IMR-90 (cell line): ENCODE measurements at regions not wholly inside any gene's neighbourhood (a gene's known extent, or its start where the extent isn't known, plus 50 kb on each side); places are given as distances from the start of the nearest gene placed in this dataset.

ENCODE experiments used
- ATAC-seq: fragments of 200-7000 bp; cut with Tn5 transposase; 2 replicates; pipeline ENCODE4 v1.9.1; 2020; ENCODE audit warnings: low read depth, mild to moderate bottlenecking, moderate library complexity
- BruUV-seq: library from RNA; stranded (reverse); fragments of 400-500 nt; replicated peaks from 2 replicates; lab custom pipeline; 2021; lab: Mats Ljungman, UMichigan
- CTCF ChIA-PET: fragments of 300-600 bp; formaldehyde crosslinking; extraction: SDS; loops from one replicate; lab custom pipeline; 2021; ENCODE audit warnings: antibody characterized with exemption; lab: Yijun Ruan, JAX
- POLR2A ChIA-PET: fragments of 300-600 bp; sonication (Branson Sonifier 250); formaldehyde crosslinking; loops from one replicate; lab custom pipeline; 2022; ENCODE audit warnings: antibody characterized with exemption; ENCODE audit not compliant: unreplicated experiment; lab: Charles Lee
- DNase-seq: peaks from one replicate; pipeline ENCODE4 v3.0.0; 2013
- H2AFZ ChIP-seq: replicated peaks from 2 replicates; pipeline ENCODE3; 2013; ENCODE audit warnings: low read length, mild to moderate bottlenecking; ENCODE audit not compliant: poor library complexity
- H2AK5ac ChIP-seq: 2 replicates; pipeline ENCODE4 v1.6.1; 2013; ENCODE audit warnings: low read depth, low read length, inconsistent platforms
- H2AK9ac ChIP-seq: replicated peaks from 2 replicates; pipeline ENCODE3; 2013; ENCODE audit warnings: mild to moderate bottlenecking, low read depth, low read length, moderate library complexity; ENCODE audit not compliant: poor library complexity
- H2BK120ac ChIP-seq: 2 replicates; pipeline ENCODE4 v1.6.1; 2013; ENCODE audit warnings: low read depth, low read length, inconsistent platforms
- H2BK15ac ChIP-seq: 3 replicates; pipeline ENCODE4 v1.6.1; 2013; ENCODE audit warnings: low read depth, low read length, inconsistent platforms
- H2BK20ac ChIP-seq: 2 replicates; pipeline ENCODE4 v1.6.1; 2013; ENCODE audit warnings: low read depth, mild to moderate bottlenecking, inconsistent platforms, low read length, moderate library complexity
- H2BK5ac ChIP-seq: 2 replicates; pipeline ENCODE4 v1.6.1; 2013; ENCODE audit warnings: mild to moderate bottlenecking, low read depth, low read length, inconsistent platforms; ENCODE audit not compliant: poor library complexity, severe bottlenecking
- H3K14ac ChIP-seq: replicated peaks from 2 replicates; pipeline ENCODE4 v1.6.1; 2013; ENCODE audit warnings: low read depth, low read length, inconsistent platforms
- H3K18ac ChIP-seq: 2 replicates; pipeline ENCODE4 v1.6.1; 2013; ENCODE audit warnings: low read depth, low read length, control low read depth
- H3K23ac ChIP-seq: 2 replicates; pipeline ENCODE4 v1.6.1; 2013; ENCODE audit warnings: low read depth, low read length, inconsistent platforms
- H3K27ac ChIP-seq: 2 replicates; pipeline ENCODE4 v1.5.1; 2013; ENCODE audit warnings: mild to moderate bottlenecking, control low read depth, low read length; ENCODE audit not compliant: insufficient read depth
- H3K27me3 ChIP-seq: 2 replicates; pipeline ENCODE4 v1.6.1; 2013; ENCODE audit warnings: low read length; ENCODE audit not compliant: control insufficient read depth, insufficient read depth
- H3K36me3 ChIP-seq: 2 replicates; pipeline ENCODE4 v1.6.1; 2013; ENCODE audit warnings: low read length, mixed read lengths; ENCODE audit not compliant: control insufficient read depth, insufficient read depth
- H3K4ac ChIP-seq: 2 replicates; pipeline ENCODE4 v1.6.1; 2013; ENCODE audit warnings: low read depth, low read length, inconsistent platforms
- H3K4me1 ChIP-seq: 2 replicates; pipeline ENCODE4 v1.6.1; 2013; ENCODE audit warnings: low read length, mixed read lengths; ENCODE audit not compliant: control insufficient read depth, insufficient read depth
- H3K4me2 ChIP-seq: 2 replicates; pipeline ENCODE4 v1.6.1; 2013; ENCODE audit warnings: low read depth, mild to moderate bottlenecking, control low read depth, low read length, moderate library complexity
- H3K4me3 ChIP-seq: 2 replicates; pipeline ENCODE4 v1.5.1; 2013; ENCODE audit warnings: low read depth, mild to moderate bottlenecking, control low read depth, low read length, moderate library complexity; ENCODE audit not compliant: insufficient read depth
- H3K56ac ChIP-seq: 2 replicates; pipeline ENCODE4 v1.6.1; 2013; ENCODE audit warnings: low read length, inconsistent platforms; ENCODE audit not compliant: insufficient read depth; ENCODE audit errors: extremely low read depth
- H3K79me1 ChIP-seq, 2 experiments: 2 replicates each; pipeline ENCODE4 v1.6.1; 2013; ENCODE audit warnings: low read length in 2 of 2, inconsistent platforms in 1 of 2, low read depth in 1 of 2
- H3K9ac ChIP-seq: 2 replicates; pipeline ENCODE4 v1.6.1; 2013; ENCODE audit warnings: low read depth, low read length, control low read depth
- H3K9me1 ChIP-seq: 2 replicates; pipeline ENCODE4 v1.6.1; 2013; ENCODE audit warnings: low read length, inconsistent platforms; ENCODE audit not compliant: insufficient read depth
- H3K9me3 ChIP-seq: 2 replicates; pipeline ENCODE4 v1.6.1; 2013; ENCODE audit warnings: low read length; ENCODE audit not compliant: control insufficient read depth, insufficient read depth
- H4K20me1 ChIP-seq: 2 replicates; pipeline ENCODE4 v1.6.1; 2013; ENCODE audit warnings: low read length, inconsistent platforms; ENCODE audit not compliant: insufficient read depth
- H4K5ac ChIP-seq: 2 replicates; pipeline ENCODE4 v1.6.1; 2013; ENCODE audit warnings: mild to moderate bottlenecking, low read depth, low read length, control low read depth
- H4K8ac ChIP-seq, 2 experiments: 2 replicates each; pipeline ENCODE4 v1.6.1; 2013; ENCODE audit warnings: low read depth in 2 of 2, low read length in 2 of 2, control low read depth in 1 of 2, inconsistent platforms in 1 of 2
- H4K91ac ChIP-seq: 2 replicates; pipeline ENCODE4 v1.6.1; 2013; ENCODE audit warnings: low read depth, low read length, inconsistent platforms; ENCODE audit not compliant: insufficient read depth
- BHLHE40 ChIP-seq: fragments of 150-350 bp; IDR thresholded peaks from 2 replicates; pipeline ENCODE4 v1.6.1; 2016; ENCODE audit warnings: mild to moderate bottlenecking, low read depth, low read length
- CHD1 ChIP-seq: IDR thresholded peaks from 2 replicates; pipeline ENCODE4 v1.6.1; 2012; ENCODE audit warnings: low read depth, low read length, improper control_type of control experiment
- NFE2L2 ChIP-seq: fragments of 150-350 bp; IDR thresholded peaks from 2 replicates; pipeline ENCODE4 v1.6.1; 2016; ENCODE audit warnings: low read depth, mild to moderate bottlenecking, low read length
- RAD21 ChIP-seq: IDR thresholded peaks from 2 replicates; pipeline ENCODE4 v1.6.1; 2012; ENCODE audit warnings: low read length, improper control_type of control experiment
- RCOR1 ChIP-seq: IDR thresholded peaks from 2 replicates; pipeline ENCODE4 v1.6.1; 2012; ENCODE audit warnings: mild to moderate bottlenecking, low read length, improper control_type of control experiment; ENCODE audit not compliant: insufficient replicate concordance
- RFX5 ChIP-seq: IDR thresholded peaks from 2 replicates; pipeline ENCODE4 v1.8.0; 2012; ENCODE audit warnings: low read depth, mild to moderate bottlenecking, low read length, moderate library complexity
- USF2 ChIP-seq: fragments of 150-350 bp; IDR thresholded peaks from 2 replicates; pipeline ENCODE4 v1.6.1; 2017; ENCODE audit warnings: mild to moderate bottlenecking, antibody characterized with exemption, low read length, low read depth
- WGBS, 2 experiments: methylation state at CpG; one replicate each; pipeline versions ENCODE4 v1.1.5 to v1.1.7; 2013; ENCODE audit warnings: missing lambda C conversion rate in 2 of 2; ENCODE audit not compliant: insufficient read length in 1 of 2; ENCODE audit errors: extremely low coverage in 2 of 2; 5-methylcytosine and 5-hydroxymethylcytosine counted together
- dilution Hi-C: fragments of 300-500 bp; cut with HindIII; formaldehyde crosslinking; loops from one replicate; pipeline ENCODE4 v1.14.3; 2018; ENCODE audit warnings: low sequenced_read_pairs; ENCODE audit not compliant: unreplicated experiment
- in situ Hi-C: fragments of 300-500 bp; cut with MboI; formaldehyde crosslinking; loops from 3 replicates; pipeline ENCODE4 v1.14.3; 2019; ENCODE audit warnings: low sequenced_read_pairs, inconsistent platforms, mixed read lengths
- intact Hi-C: fragments of 100-400 bp; cut with micrococcal nuclease; formaldehyde crosslinking; loops from 2 replicates; pipeline ENCODE4 v1.10.0; 2022
- TF ChIP-seq, protein P1 (sequence below): conservative IDR thresholded peaks from 2 replicates; pipeline ENCODE4 v1.5.1; 2012; ENCODE audit warnings: mild to moderate bottlenecking, low read depth, low read length, improper control_type of control experiment

- Histone ChIP-seq H2AK5ac (no peak overlapping the region), H4K8ac (no peak overlapping the region), H3K23ac (no peak overlapping the region), H3K9me3 (no peaks in the 10 kb centered on the region), H3K56ac (no peak overlapping the region), H2BK120ac (no peak overlapping the region), H3K27me3 (no peaks in the 10 kb centered on the region), H3K4me3 (no peak overlapping the region), H4K20me1 (no peaks in the 10 kb centered on the region), H2BK15ac (no peak overlapping the region), H3K79me1 (no peaks in the 10 kb centered on the region), H2BK20ac (no peak overlapping the region), H3K4me2 (no peak overlapping the region), H3K27ac (no peak overlapping the region), H3K4me1 (no peaks in the 10 kb centered on the region), H3K9ac (no peak overlapping the region), H3K36me3 (no peaks in the 10 kb centered on the region), H3K9me1 (no peaks in the 10 kb centered on the region), H3K18ac (no peak overlapping the region), H3K4ac (no peak overlapping the region), H4K91ac (no peak overlapping the region), H4K5ac (no peak overlapping the region), H3K14ac (no peak overlapping the region), H2AK9ac (no peak overlapping the region), H2BK5ac (no peak overlapping the region), H2AFZ (no peak overlapping the region)
- TF ChIP-seq BHLHE40 (no peak), RCOR1 (no peak), NFE2L2 (no peak), USF2 (no peak), RAD21 (no peak), RFX5 (no peak), CHD1 (no peak)
- TF ChIP-seq, protein P1, sequence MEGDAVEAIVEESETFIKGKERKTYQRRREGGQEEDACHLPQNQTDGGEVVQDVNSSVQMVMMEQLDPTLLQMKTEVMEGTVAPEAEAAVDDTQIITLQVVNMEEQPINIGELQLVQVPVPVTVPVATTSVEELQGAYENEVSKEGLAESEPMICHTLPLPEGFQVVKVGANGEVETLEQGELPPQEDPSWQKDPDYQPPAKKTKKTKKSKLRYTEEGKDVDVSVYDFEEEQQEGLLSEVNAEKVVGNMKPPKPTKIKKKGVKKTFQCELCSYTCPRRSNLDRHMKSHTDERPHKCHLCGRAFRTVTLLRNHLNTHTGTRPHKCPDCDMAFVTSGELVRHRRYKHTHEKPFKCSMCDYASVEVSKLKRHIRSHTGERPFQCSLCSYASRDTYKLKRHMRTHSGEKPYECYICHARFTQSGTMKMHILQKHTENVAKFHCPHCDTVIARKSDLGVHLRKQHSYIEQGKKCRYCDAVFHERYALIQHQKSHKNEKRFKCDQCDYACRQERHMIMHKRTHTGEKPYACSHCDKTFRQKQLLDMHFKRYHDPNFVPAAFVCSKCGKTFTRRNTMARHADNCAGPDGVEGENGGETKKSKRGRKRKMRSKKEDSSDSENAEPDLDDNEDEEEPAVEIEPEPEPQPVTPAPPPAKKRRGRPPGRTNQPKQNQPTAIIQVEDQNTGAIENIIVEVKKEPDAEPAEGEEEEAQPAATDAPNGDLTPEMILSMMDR, result no peak
- no CpG with 5 or more reads among the region's 3 CpGs for WGBS, 2 experiments
- no peak for ATAC-seq
- dilution Hi-C loops, result no loop called here
- no peak for DNase-seq
- POLR2A ChIA-PET, result no interaction called here
- no TSS peak for BruUV-seq
- in situ Hi-C loops, result no loop called here
- intact Hi-C loops, result no loop called here
- CTCF ChIA-PET, result no interaction called here
Observed at GRCh38 chr9:105978826-105979225, 284.5 kb downstream of the TMEM38B start.
